HG03060 (cell line): ENCODE measurements at regions not wholly inside any gene's neighbourhood (a gene's known extent, or its start where the extent isn't known, plus 50 kb on each side); places are given as distances from the start of the nearest gene placed in this dataset.
"Not testable (repeated sequence)": the region's sequence is repeated elsewhere in the genome, so short reads cannot be mapped to it uniquely, and the experiment has no call there.

Experiments used
- ATAC-seq: cut with Tn5 transposase; IDR thresholded peaks from one replicate; pipeline ENCODE4 v1.9.1; 2021; ENCODE audit warnings: low read depth, moderate number of reproducible peaks; ENCODE audit not compliant: unreplicated experiment

- ATAC-seq: no peak
Measured at GRCh38 chr6:15137086-15137485, 108.8 kb upstream of the JARID2 start.

GRCh38 chr6:15143086-15143485 lies 102.8 kb upstream of the JARID2 start:
- no peak for ATAC-seq

- ATAC-seq: no peak
Measured at GRCh38 chr6:15143540-15143939, 102.3 kb upstream of the JARID2 start.

- ATAC-seq: no peak
Measured at GRCh38 chr6:15145821-15146220, 100.0 kb upstream of the JARID2 start.

GRCh38 chr6:15147827-15148226 lies 98.0 kb upstream of the JARID2 start:
- ATAC-seq: no peak

GRCh38 chr6:15148356-15148946 lies 97.4 kb upstream of the JARID2 start:
- no peak for ATAC-seq

- ATAC-seq: no peak
Measured at GRCh38 chr6:15150207-15150606, 95.7 kb upstream of the JARID2 start.

GRCh38 chr6:15152700-15153099 lies 93.2 kb upstream of the JARID2 start:
- ATAC-seq: no peak

GRCh38 chr6:15153191-15153590 lies 92.7 kb upstream of the JARID2 start:
- no peak for ATAC-seq

GRCh38 chr6:15157479-15157878 lies 88.4 kb upstream of the JARID2 start:
- no peak for ATAC-seq

GRCh38 chr6:15158821-15159619 lies 86.8 kb upstream of the JARID2 start:
- ATAC-seq: no peak

- ATAC-seq: no peak
Measured at GRCh38 chr6:15160812-15161211, 85.1 kb upstream of the JARID2 start.

GRCh38 chr6:15164855-15165254 lies 81.0 kb upstream of the JARID2 start:
- ATAC-seq: not testable (repeated sequence)

- no peak for ATAC-seq
Measured at GRCh38 chr6:15166121-15166520, 79.7 kb upstream of the JARID2 start.

GRCh38 chr6:15170126-15170525 lies 75.7 kb upstream of the JARID2 start:
- ATAC-seq: no peak

GRCh38 chr6:15171026-15171425 lies 74.8 kb upstream of the JARID2 start:
- ATAC-seq: no peak

- no peak for ATAC-seq
Measured at GRCh38 chr6:15176816-15177370, 69.0 kb upstream of the JARID2 start.

- no peak for ATAC-seq
Measured at GRCh38 chr6:15183979-15184378, 61.9 kb upstream of the JARID2 start.

GRCh38 chr6:15184441-15184861 lies 61.4 kb upstream of the JARID2 start:
- no peak for ATAC-seq

- not testable (repeated sequence) for ATAC-seq
Measured at GRCh38 chr6:15185111-15185510, 60.8 kb upstream of the JARID2 start.

- ATAC-seq: not testable (repeated sequence)
Measured at GRCh38 chr6:15193451-15193850, 52.4 kb upstream of the JARID2 start.

- no peak for ATAC-seq
Measured at GRCh38 chr6:15194453-15194852, 51.4 kb upstream of the JARID2 start.
